Head of caudate nucleus (tissue), 42 donors: ENCODE measurements at regions not wholly inside any gene's neighbourhood (a gene's known extent, or its start where the extent isn't known, plus 50 kb on each side); places are given as distances from the start of the nearest gene placed in this dataset.

ENCODE experiments used
- DNase-seq, 42 donors: peaks; one replicate each; pipeline versions ENCODE4 v3.0.0 to v3.0.0-alpha.2; 2020 to 2021; ENCODE audit warnings: mixed read lengths in 7 of 42
- intact Hi-C: fragments of 100-400 bp; cut with DNase I; formaldehyde crosslinking; loops from one replicate; pipeline ENCODE4 v1.15.0; 2022

DNA sequence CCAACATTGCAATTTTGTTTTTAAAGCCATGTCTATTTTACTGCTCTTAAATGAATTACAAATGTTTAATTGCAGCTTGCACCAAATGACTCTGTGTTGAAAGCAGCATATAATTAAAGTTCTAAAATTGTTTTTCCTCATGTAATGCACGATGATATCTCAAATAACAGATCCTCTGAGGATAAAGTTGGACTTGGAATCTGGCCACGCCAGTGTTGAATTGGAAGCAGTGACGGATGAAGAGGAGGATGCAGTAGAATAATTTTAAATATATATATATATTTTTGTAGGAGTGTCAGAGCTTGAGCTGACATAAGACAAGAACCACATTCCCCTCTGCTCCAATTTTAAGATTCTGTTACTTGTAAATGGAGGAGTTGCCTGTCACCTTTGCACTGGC is 406.6 kb upstream of the DPPA4 start:
- intact Hi-C loops = no loop called here
- no peak for DNase-seq

DNA sequence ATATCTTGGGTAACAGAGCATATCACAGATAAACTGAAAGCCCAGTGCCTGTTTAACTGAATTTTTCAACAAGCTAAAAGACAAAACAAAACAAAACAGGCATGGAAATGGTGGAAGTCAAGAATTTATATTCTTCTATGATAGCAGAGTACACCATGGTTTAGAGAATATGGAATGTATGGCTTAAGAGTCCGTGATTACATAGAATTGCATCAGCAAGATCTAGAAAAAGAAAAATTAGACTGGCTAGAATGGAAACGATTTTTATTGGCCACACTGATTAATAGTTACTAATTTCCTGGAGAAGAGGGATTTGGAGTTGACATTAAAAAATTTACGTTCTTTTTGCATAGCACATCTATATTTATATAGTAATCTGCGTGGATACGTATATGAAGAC is 435.2 kb upstream of the DPPA4 start:
- no peak for DNase-seq
- intact Hi-C loops = no loop called here

DNA sequence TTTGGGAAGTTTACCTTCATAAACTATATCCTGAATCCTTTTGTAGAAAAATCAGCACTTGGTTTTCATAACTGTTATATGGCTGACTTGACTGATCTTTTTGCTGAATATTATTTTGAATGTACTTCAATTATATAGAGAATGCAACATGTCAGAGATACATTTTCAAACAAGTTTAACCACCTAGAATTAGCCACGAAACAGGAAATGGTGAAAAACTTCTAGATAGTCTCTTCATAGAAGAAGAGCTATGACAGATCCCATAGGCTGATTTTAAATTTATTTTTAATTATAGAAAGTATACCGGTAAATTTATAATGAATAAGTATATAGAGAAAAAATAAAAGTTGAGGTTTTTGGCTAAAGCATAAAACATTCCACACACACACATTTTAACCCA is 436.8 kb upstream of the DPPA4 start:
- intact Hi-C loops = no loop called here
- DNase-seq = no peak

DNA sequence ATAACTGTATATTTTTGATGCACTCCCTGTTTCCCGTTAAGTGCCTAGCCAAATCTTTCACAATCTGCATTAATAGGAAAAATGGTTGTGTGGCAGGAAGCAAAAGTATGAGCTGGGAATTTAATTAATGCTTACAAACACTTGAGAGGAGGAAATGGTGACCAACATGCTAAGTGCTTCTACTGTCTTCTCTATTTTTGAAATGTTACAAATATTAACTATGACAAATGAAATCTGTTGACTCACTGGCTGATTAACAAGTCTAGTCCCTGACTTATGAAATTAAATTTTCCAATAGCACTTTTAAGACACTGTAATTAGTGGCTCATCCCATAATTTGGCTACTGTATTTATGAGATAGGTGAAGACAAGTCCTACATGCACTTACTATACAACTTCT is 446.9 kb upstream of the DPPA4 start:
- intact Hi-C loops = no loop called here
- DNase-seq = no peak

DNA sequence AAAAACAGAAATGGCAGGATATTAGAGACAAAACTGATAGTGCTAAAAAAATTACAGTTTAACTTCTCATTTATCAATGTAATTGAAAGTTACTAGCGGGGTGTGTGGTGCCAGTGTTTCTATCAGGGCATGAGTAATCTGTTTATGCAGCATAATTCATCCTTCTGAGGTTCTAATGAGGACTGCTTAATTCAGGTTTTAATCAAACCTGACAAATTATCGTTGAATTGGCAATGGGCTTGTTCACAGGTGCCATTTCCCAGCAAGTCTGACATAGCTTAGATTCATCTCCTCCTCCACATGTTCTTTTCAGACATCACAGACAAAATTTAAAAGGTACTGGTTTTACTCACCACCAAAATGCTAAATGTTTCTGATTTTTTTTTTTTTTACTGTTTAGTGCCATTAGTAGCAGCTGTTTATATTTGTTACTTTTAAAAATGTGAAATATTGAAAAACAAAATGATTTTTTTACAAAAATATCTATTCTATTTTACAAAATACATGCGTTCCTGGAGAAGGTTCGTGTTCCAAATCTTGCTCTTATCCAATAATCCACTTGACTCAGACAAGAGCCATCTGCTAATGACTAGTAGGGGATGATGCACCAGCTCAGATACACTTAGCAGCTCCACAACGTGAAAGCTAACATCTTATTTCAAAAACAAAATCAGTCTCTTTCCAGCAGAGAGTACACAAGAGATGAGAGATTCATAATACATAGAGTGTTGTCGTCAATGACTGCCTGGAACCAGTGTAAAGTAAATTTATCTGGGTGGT is 447.7 kb upstream of the DPPA4 start:
- peak in 18 of 42 donors; percentile 2 to 53 (median 18) for DNase-seq
- intact Hi-C loops = no loop called here

DNA sequence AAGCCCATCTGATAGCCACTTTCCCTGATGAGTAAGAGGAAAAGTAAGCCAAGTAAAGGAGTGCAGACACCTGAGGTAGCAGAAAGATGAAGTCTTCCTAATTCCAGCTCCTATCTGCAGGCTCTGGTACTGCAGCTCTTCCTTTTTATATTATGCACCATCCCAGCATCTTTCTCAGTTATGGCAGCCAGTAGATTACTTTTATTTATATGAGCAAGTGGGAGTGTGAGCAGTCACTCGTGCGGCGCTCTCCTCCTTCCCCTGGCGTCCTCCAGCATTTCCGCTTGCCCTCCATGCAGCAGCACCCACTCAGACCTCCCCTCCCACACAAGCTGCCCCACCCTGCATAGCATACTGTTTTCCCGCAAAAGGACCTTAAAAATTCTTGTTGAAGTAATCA is 465.9 kb upstream of the DPPA4 start:
- no peak for DNase-seq
- intact Hi-C loops = no loop called here

DNA sequence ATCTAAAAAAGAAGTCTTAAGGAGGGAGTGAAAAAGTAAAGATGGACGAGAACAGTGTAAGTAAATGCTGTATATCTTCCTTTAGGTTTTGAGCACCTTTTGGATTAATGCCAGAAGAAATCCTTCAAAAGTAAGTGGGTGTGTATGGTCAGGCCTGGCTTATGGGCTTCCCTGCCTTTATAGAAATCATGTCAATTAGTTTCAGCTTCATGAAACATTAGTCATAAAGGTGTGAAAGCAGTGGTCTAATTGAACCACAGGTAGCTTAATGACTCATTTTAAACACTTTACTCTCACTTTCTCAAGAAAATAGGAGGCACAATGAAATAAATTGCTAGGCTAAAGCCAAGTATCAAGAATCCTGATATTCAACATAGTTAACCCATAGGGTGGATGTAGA is 467.4 kb upstream of the DPPA4 start:
- DNase-seq = no peak
- intact Hi-C loops = no loop called here

DNA sequence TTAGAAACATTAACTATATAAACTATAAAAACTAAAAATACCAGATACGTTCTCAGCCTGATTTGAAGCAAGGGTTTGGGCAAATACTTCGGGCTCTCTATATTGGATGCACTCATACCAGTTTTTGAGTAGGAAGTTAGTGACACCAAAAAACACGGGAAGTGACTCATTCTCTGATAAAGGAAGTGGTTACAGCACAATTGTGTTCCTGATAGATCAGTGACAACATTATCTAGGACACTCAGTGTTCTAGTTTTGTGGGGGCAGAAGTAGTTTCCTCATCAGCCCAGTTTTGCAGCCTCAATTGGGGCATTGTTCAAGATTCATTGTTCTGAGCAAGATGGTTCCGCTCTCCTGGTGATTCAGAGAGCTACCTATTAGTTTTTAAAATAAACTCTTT is 469.6 kb upstream of the DPPA4 start:
- peak in 10 of 42 donors; percentile 4 to 50 (median 17) for DNase-seq
- intact Hi-C loops = no loop called here

DNA sequence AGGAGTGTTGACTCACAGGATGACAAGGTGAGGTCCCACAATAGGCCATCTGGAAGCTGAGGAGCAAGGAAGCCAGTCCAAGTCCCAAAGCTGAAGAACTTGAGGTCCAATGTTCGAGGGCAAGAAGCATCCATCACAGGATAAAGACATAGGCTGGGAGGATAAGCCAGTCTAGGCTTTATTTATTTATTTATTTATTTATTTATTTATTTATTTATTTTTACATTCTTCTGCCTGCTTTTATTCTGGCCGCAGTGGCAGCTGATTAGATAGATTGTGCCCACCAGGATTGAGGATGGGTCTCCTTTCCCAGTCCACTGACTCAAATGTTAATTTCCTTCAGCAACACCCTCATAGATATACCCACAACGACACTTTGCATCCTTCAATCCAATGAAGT is 472.2 kb upstream of the DPPA4 start:
- intact Hi-C loops = no loop called here
- no peak for DNase-seq

DNA sequence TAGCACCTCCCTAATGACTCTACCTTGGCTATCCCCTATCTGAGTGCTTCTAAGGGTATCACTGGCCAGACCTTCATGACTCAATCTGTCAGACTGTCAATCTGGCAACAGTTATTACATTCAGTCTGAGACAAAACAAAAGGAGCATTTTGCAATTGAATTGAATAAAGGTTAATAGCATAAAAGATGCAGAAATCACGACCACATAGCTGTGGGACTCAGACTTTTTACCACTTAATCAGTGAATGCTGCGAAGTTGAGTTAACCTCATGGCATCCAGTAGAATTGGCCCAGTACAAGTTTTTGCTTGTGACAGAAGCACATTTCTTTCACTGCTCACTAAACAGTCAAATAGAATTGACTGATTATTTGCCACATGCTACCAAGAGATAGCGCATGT is 480.7 kb upstream of the DPPA4 start:
- intact Hi-C loops = no loop called here
- DNase-seq = no peak

DNA sequence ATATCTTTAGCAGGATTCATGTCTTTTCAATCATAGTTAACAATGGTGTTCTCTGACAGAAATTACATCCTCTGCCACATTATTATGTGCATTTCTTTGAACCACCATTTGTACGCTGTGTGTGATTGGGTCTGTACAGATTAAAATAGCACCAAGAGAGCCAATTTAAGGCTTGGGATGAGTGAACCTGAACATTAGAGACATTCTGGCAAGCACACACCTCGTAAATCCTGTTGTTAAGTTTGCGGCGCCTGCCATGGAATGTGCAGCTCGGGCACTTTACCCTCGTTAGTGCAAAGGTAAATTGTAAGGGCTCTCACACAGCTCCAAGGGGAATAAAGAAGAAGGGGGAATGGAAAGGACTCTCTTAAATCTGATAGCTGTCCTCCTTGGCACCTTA is 482.4 kb upstream of the DPPA4 start:
- DNase-seq = no peak
- intact Hi-C loops = no loop called here

DNA sequence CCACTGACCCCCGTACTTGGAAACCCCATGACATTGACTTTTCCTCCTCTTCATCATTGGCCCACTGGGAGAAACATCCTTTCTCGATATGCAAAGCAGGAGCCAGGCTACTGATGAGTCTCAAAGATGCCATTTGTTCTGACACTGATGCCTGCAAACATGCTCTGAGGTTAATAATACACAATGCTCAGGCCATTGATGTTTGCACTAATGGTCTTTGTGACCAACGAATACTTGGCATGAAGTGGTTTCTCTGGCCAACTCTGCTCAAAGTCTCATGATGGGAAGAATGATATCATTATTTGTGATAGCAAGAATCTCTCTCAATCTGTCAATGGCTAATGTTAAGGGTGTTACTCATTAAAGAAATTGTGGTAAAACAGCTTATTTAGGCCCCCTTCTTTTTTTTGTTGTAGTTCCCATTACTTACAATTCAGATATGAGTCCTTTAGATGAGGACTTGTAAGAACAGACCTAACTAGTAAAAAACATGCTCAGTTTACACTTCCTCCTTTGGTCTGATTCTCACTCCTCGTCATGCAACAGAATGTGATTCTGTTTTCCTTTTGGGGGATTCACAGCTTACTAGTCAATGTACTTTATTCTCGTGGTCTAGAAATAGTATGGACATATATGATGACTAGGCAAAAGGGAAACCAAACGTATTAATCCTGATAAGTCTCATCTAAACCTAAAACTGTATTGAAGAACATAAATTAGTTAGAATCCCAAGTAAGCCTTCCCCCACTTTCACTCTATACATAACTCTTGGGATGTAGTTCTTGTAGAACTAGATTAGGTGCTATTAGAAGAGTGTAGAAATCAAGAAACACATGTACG is 488.8 kb upstream of the DPPA4 start:
- DNase-seq = peak in 9 of 42 donors; percentile 2 to 66 (median 14)
- intact Hi-C loops = no loop called here

DNA sequence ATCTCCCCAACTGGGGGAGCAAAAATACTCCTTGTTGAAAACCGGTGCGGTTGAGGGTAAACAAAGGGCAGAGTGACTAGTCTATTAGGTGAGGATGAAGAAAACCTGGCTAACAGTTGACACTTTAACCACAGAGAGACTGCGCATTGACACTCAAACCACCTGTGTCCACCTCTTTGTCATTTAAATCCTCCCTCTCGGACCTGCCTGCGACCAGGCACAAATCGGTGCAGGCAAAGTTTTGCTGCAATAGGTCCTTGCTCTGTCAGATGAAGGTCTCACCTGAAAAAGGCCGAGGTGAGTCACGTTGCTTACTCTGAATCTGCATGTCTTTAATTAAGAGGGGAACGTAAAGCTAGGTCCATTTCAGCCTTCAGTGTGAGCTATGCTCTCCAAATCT is 494.1 kb upstream of the DPPA4 start:
- no peak for DNase-seq
- intact Hi-C loops = no loop called here

DNA sequence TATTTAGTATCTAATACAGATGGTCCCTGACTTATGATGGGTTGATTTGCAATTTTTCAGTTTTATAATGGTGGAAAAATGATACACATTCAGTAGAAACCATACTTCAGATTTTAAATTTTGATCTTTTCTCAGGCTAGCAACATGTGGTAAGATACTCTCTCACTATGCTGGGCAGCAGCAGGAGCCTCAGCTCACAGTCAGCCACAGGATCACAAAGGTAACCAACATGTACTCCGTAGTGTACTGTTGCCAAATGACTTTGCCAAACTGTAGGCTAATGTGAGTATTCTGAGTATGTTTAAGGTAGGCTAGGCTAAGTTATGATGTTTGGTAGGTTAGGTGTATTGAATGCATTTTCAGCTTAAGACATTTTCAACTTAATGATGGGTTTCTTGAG is 498.6 kb upstream of the DPPA4 start:
- intact Hi-C loops = no loop called here
- DNase-seq = no peak

DNA sequence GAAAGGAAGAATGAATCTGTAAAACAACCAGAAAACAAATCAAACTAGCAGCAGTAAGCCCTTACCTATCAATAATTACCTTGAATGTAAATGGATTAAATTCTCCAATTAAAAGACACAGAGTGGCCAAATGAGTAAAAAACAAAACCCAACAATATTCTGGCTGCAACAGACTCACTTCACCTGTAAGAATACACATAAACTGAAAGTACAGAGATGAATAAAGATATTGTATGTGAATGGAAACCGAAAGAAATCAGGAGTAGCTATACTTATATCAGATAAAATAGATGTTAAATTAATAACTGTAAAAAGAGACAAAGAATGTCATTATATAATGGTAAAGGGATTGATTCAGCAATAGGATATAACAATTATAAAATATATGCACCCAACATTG is 514.5 kb upstream of the DPPA4 start:
- no peak for DNase-seq
- intact Hi-C loops = no loop called here

DNA sequence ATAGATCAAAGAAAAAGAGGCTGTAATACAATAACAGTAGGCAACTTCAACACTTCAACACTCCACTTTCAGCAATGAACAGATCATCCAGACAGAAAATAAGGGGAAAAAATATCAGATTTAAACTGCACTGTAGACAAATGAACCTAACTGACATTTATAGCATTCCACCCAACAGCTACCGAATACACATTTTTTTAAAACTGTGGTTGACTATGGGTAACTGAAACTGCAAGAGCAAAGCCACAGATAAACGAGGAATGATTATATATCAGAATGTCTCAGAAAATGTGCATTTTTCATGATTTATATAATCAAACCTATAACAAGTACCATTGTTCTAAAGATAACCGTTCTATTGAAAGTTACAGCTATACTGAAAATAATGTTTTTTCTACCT is 514.9 kb upstream of the DPPA4 start:
- DNase-seq = no peak
- intact Hi-C loops = no loop called here

DNA sequence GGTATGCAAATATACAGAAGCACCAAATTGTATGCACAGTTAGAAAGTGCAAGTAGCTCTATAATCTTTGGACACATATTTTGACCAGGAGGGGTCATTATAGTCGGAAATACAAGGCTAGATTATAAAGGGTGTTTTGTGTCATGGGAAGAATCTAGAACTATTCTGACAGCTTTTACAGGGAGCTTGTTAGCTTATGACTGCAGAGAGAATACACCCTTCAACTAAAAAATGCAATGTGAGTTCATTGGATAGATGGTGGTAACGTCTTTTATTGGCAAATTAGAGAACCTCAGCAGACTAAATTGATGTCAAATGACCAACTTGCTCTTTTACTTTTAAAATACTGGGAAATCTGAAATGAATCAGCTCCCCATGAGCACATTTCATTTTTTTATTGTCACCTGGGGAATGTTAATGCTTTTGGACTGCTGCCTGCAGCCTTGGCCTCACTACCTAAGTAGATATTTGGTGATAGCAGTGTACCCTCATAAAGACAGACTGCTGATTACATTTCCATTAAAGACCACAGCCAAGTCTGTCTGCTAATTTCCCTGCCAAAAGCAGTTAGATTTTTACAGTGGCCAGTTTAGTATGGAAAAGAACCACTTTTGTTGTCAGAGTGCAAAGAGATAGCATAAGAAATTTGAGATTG is 515.9 kb upstream of the DPPA4 start:
- no peak for DNase-seq
- intact Hi-C loops = no loop called here

DNA sequence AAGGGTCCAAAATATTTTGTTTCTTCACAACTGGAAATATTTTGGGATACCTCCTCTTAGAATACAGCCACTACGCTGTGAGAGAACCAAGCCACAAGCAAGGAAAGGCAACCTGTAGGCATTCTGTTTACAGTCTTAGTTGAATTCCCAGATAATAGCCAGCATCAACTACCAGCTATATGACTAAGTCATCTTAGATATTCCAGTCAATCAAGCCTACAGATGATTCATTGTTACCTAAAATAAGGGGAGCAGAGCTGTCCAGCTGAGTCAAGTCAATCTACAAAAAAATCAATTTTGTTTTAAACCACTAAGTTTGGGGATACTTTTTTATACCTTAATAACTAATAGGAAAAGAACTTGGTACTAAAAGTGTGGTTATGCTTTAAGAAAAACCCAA is 526.4 kb upstream of the DPPA4 start:
- intact Hi-C loops = no loop called here
- DNase-seq = no peak

DNA sequence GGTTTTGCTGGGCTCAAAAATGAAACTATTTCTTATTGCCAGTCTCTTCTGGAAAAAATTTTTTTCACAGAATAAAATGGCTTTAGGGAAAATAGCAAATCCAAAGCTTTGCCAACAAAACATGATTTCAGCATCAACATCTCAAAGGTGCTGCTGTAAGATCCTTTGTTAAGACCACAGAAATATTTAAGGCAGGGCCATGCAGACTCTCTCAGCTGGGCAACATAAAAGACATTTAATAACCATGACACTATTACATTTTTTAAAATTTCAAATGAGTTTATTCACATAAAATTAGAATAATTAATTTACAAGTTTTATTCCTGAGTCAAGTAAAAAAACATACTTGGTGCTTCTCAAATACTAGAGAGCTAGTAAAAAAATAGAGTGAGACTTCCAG is 527.1 kb upstream of the DPPA4 start:
- intact Hi-C loops = no loop called here
- no peak for DNase-seq

DNA sequence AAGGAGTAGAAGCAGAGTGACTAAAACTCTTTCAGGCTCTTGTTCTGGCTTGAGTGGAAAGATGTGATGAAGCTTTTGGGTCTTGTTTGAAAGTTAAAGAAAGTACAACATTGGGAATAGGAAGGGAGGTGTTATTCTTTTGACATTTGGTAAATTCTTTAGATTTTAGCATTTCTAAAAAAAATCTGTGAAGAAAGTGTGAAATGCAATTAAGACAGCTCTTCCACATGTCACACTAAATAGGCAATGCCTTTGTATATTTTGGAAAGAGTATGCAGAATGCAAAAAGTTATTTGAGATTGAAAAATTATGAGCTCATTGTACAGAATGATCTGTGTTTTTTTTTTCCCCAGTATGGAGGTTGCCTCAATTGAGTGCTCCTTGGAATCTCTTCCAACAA is 532.2 kb upstream of the DPPA4 start:
- DNase-seq = no peak
- intact Hi-C loops = no loop called here
